ENCODE measurements at regions not wholly inside any gene's neighbourhood (a gene's known extent, or its start where the extent isn't known, plus 50 kb on each side); places are given as distances from the start of the nearest gene placed in this dataset.
A peak's percentile ranks its signal among the peaks of the same experiment; 100 is the strongest.

- POLR2A ChIA-PET, result no interaction called here
- Mint-ChIP-seq H3K27me3 (ENCODE audit: low read depth) (no peaks in the 10 kb centered on the region), H3K27ac (no peak overlapping the region), H3K36me3 (peaks cover 9% of the 10 kb centered on the region), H3K4me3 (no peak overlapping the region), H3K4me1 (no peaks in the 10 kb centered on the region), H3K9me3 (peaks cover 37% of the 10 kb centered on the region)
- CTCF ChIA-PET, result interaction anchor here (0.5 kb wide), 1 partner anchor 411 kb away, joined by 3 read pairs; no protein-coding TSS in a partner anchor
- TF ChIP-seq CREB1 (CRISPR knock-in tag; IDR thresholded peaks at IDR 0.05), result no peak
- TF ChIP-seq ZNF219 (CRISPR knock-in tag; IDR thresholded peaks at IDR 0.05; ENCODE audit: borderline replicate concordance), result no peak
- TF ChIP-seq NFYB (CRISPR knock-in tag; conservative IDR thresholded peaks at IDR 0.05; ENCODE audit: low read depth), result no peak
- no peak for TF ChIP-seq USF1 (CRISPR knock-in tag; IDR thresholded peaks at IDR 0.05)
- TF ChIP-seq FOXP1 (CRISPR knock-in tag; IDR thresholded peaks at IDR 0.05; ENCODE audit: borderline replicate concordance), result no peak
- no peak for TF ChIP-seq ZBTB21 (CRISPR knock-in tag; IDR thresholded peaks at IDR 0.05; ENCODE audit: borderline replicate concordance)
- no peak for TF ChIP-seq MXD4 (CRISPR knock-in tag; IDR thresholded peaks at IDR 0.05; ENCODE audit: borderline replicate concordance)
- TF ChIP-seq, protein P1, sequence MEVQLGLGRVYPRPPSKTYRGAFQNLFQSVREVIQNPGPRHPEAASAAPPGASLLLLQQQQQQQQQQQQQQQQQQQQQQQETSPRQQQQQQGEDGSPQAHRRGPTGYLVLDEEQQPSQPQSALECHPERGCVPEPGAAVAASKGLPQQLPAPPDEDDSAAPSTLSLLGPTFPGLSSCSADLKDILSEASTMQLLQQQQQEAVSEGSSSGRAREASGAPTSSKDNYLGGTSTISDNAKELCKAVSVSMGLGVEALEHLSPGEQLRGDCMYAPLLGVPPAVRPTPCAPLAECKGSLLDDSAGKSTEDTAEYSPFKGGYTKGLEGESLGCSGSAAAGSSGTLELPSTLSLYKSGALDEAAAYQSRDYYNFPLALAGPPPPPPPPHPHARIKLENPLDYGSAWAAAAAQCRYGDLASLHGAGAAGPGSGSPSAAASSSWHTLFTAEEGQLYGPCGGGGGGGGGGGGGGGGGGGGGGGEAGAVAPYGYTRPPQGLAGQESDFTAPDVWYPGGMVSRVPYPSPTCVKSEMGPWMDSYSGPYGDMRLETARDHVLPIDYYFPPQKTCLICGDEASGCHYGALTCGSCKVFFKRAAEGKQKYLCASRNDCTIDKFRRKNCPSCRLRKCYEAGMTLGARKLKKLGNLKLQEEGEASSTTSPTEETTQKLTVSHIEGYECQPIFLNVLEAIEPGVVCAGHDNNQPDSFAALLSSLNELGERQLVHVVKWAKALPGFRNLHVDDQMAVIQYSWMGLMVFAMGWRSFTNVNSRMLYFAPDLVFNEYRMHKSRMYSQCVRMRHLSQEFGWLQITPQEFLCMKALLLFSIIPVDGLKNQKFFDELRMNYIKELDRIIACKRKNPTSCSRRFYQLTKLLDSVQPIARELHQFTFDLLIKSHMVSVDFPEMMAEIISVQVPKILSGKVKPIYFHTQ (CRISPR knock-in tag; IDR thresholded peaks at IDR 0.05), result no peak
- TF ChIP-seq FOXK1 (CRISPR knock-in tag; IDR thresholded peaks at IDR 0.05), result no peak
- no peak for TF ChIP-seq ZNF121 (CRISPR knock-in tag; IDR thresholded peaks at IDR 0.05)
- TF ChIP-seq ETV6 (CRISPR knock-in tag; IDR thresholded peaks at IDR 0.05), result no peak
- TF ChIP-seq MLX (CRISPR knock-in tag; IDR thresholded peaks at IDR 0.05), result no peak
- no peak for TF ChIP-seq ATF1 (CRISPR knock-in tag; IDR thresholded peaks at IDR 0.05)
- TF ChIP-seq NFE2L1 (CRISPR knock-in tag; IDR thresholded peaks at IDR 0.05), result no peak
- TF ChIP-seq ZNF416 (CRISPR knock-in tag; IDR thresholded peaks at IDR 0.05), result no peak
- no peak for TF ChIP-seq ATF3 (CRISPR knock-in tag; conservative IDR thresholded peaks at IDR 0.05)
- TF ChIP-seq TEAD4 (CRISPR knock-in tag; IDR thresholded peaks at IDR 0.05), result no peak
- TF ChIP-seq EMX1 (CRISPR knock-in tag; IDR thresholded peaks at IDR 0.05), result no peak
- TF ChIP-seq ZNF425 (CRISPR knock-in tag; conservative IDR thresholded peaks at IDR 0.05), result no peak
- ATAC-seq, result peak; percentile 80
- DNase-seq (ENCODE audit: low spot score), result peak; percentile 28
Observed at GRCh38 chr22:34333285-34333684, 413.0 kb upstream of the LARGE1 start.

DNA sequence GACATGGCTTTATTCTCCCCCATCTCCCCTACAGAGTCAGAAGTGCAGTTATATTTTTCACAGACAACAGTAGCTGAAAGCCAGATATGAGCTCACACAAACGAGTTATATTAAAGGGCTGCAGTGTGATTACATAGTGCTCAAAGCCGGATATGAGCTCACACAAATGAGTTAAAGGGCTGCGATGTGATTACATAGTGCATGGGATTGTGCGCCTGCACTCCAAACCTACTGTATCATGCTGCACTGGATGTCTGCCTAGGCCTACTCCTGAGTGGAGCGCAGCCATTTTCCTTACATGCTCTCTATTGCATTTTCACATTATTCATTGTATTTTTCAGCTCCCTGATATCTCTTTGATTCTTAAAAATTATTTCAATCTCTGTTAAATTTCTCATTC, 414.6 kb upstream of the LARGE1 start:
- H3K4me1 Mint-ChIP-seq, result no peaks in the 10 kb centered on the region
- peaks cover 9% of the 10 kb centered on the region for H3K36me3 Mint-ChIP-seq
- ATAC-seq (no peak), DNase-seq (ENCODE audit: low spot score) (no peak)
- POLR2A ChIA-PET, result no interaction called here
- CTCF ChIA-PET, result no interaction called here
- H3K9me3 Mint-ChIP-seq, result peaks cover 37% of the 10 kb centered on the region
- H3K4me3 Mint-ChIP-seq, result no peak overlapping the region
- no peak overlapping the region for H3K27ac Mint-ChIP-seq
- H3K27me3 Mint-ChIP-seq (ENCODE audit: low read depth), result no peaks in the 10 kb centered on the region
- TF ChIP-seq, protein P1 (CRISPR knock-in tag; IDR thresholded peaks at IDR 0.05), result no peak
- TF ChIP-seq FOXP1 (CRISPR knock-in tag; IDR thresholded peaks at IDR 0.05; ENCODE audit: borderline replicate concordance), result no peak
- TF ChIP-seq USF2 (CRISPR knock-in tag; IDR thresholded peaks at IDR 0.05), result no peak
- TF ChIP-seq ZNF281 (CRISPR knock-in tag; IDR thresholded peaks at IDR 0.05), result no peak
- TF ChIP-seq MLX (CRISPR knock-in tag; IDR thresholded peaks at IDR 0.05), result no peak
- no peak for TF ChIP-seq NFYB (CRISPR knock-in tag; conservative IDR thresholded peaks at IDR 0.05; ENCODE audit: low read depth)
- no peak for TF ChIP-seq CREB1 (CRISPR knock-in tag; IDR thresholded peaks at IDR 0.05)

All from WTC11 (cell line).